Psoas muscle (tissue), 7 donors: ENCODE measurements at regions not wholly inside any gene's neighbourhood (a gene's known extent, or its start where the extent isn't known, plus 50 kb on each side); places are given as distances from the start of the nearest gene placed in this dataset.
"Not testable (repeated sequence)": the region's sequence is repeated elsewhere in the genome, so short reads cannot be mapped to it uniquely, and the experiment has no call there.

Source experiments
- ATAC-seq, 4 donors: fragments of 200-7000 bp; cut with Tn5 transposase; one replicate each; pipeline ENCODE4 v1.9.1; 2020; ENCODE audit warnings: moderate library complexity in 3 of 4, mild to moderate bottlenecking in 2 of 4
- DNase-seq, 2 donors: peaks; one replicate each; pipeline ENCODE4 v3.0.0-alpha.2; 2020
- H3K27ac ChIP-seq: fragments of 200-600 bp; one replicate; pipeline ENCODE4 v1.8.0; 2022
- H3K27me3 ChIP-seq, 3 donors: fragments of 200-600 bp in 1 of 3; one replicate each; pipeline versions ENCODE4 v1.6.1 to v1.8.0; 2013 to 2022; ENCODE audit warnings: low read length in 2 of 3, mild to moderate bottlenecking in 2 of 3, moderate library complexity in 1 of 3; ENCODE audit not compliant: insufficient read depth in 3 of 3
- H3K36me3 ChIP-seq, 2 donors: fragments of 200-600 bp in 1 of 2; one replicate each; pipeline versions ENCODE4 v1.6.1 to v1.8.0; 2013 to 2022; ENCODE audit warnings: low read depth in 1 of 2, mild to moderate bottlenecking in 1 of 2, moderate library complexity in 1 of 2; ENCODE audit not compliant: insufficient read depth in 1 of 2
- H3K4me1 ChIP-seq: fragments of 200-600 bp; one replicate; pipeline ENCODE4 v1.8.0; 2022
- H3K4me3 ChIP-seq: fragments of 200-600 bp; one replicate; pipeline ENCODE4 v1.8.0; 2022; ENCODE audit warnings: mild to moderate bottlenecking
- H3K9me3 ChIP-seq: fragments of 200-600 bp; one replicate; pipeline ENCODE4 v1.8.0; 2022
- CTCF ChIP-seq: fragments of 200-600 bp; IDR thresholded peaks from one replicate; pipeline ENCODE4 v1.8.0; 2022; ENCODE audit warnings: antibody characterized with exemption
- WGBS, 3 donors: extraction: QIAGEN DNeasy Blood & Tissue Kit; methylation state at CpG; one replicate each; pipeline versions ENCODE4 v1.1.6 to v1.1.7; 2013; 5-methylcytosine and 5-hydroxymethylcytosine counted together
- intact Hi-C, 2 donors: fragments of 100-400 bp; cut with DNase I; formaldehyde crosslinking; loops; one replicate each; pipeline versions ENCODE4 v1.11.0 to v1.14.2; 2022
- donor health status: healthy with polysubstance abuse.
- donor health status: DM: no; HTN: no; CAD: no; lungs with moderate emphysema.
- donor health status: Bipolar disorder and iron deficiency.
- donor health status: healthy.
- donor health status: DM: yes; HTN: yes; CAD: no.
- donor health status: DM: no; HTN: no; CAD: no.
- donor health status: DM: yes; HTN: yes; CAD: no.

GRCh38 chr5:107735558-107735957 is 64.8 kb upstream of the EFNA5 start:
- H3K36me3 ChIP-seq: no peaks in the 10 kb centered on the region
- WGBS, 3 donors: 84 to 87% (median 86%) methylated on average over 4 of the region's 4 CpGs
- no peaks in the 10 kb centered on the region for H3K9me3 ChIP-seq
- H3K27me3 ChIP-seq: no peaks in the 10 kb centered on the region
- DNase-seq (no peak), ATAC-seq (no peak)
- H3K4me3 ChIP-seq: no peak overlapping the region
- intact Hi-C loops: no loop called here
- no peak overlapping the region for H3K27ac ChIP-seq
- no peaks in the 10 kb centered on the region for H3K4me1 ChIP-seq
- TF ChIP-seq CTCF: no peak

- no peaks in the 10 kb centered on the region for H3K4me1 ChIP-seq
- TF ChIP-seq CTCF: no peak
- H3K27me3 ChIP-seq: no peaks in the 10 kb centered on the region
- WGBS, 3 donors: 90 to 91% (median 91%) methylated on average over 5 of the region's 5 CpGs
- H3K27ac ChIP-seq: no peak overlapping the region
- intact Hi-C loops: no loop called here
- H3K4me3 ChIP-seq: no peak overlapping the region
- H3K9me3 ChIP-seq: no peaks in the 10 kb centered on the region
- ATAC-seq (no peak), DNase-seq (no peak)
- H3K36me3 ChIP-seq: no peaks in the 10 kb centered on the region
Measured at GRCh38 chr5:107726896-107727295, 56.2 kb upstream of the EFNA5 start.

- H3K4me3 ChIP-seq: no peak overlapping the region
- TF ChIP-seq CTCF: no peak
- ATAC-seq (no peak), DNase-seq (no peak)
- 79 to 93% (median 88%) methylated on average over 26 of the region's 26 CpGs for WGBS, 3 donors
- no peaks in the 10 kb centered on the region for H3K27me3 ChIP-seq
- no peaks in the 10 kb centered on the region for H3K36me3 ChIP-seq
- H3K4me1 ChIP-seq: no peaks in the 10 kb centered on the region
- H3K9me3 ChIP-seq: peaks cover 12% of the 10 kb centered on the region
- intact Hi-C loops: no loop called here
- H3K27ac ChIP-seq: no peak overlapping the region
Measured at GRCh38 chr5:107724642-107725041, 53.9 kb upstream of the EFNA5 start.

GRCh38 chr5:107721241-107721640 is 50.5 kb upstream of the EFNA5 start:
- H3K4me1 ChIP-seq, H3K36me3 ChIP-seq, ATAC-seq, H3K27ac ChIP-seq, intact Hi-C loops, H3K4me3 ChIP-seq, DNase-seq, H3K27me3 ChIP-seq: not testable (repeated sequence)
- H3K9me3 ChIP-seq: peaks cover 20% of the 10 kb centered on the region
